Endothelial cell of umbilical vein (primary cell): ENCODE measurements at regions not wholly inside any gene's neighbourhood (a gene's known extent, or its start where the extent isn't known, plus 50 kb on each side); places are given as distances from the start of the nearest gene placed in this dataset.

Source experiments
- CTCF ChIP-seq, 2 donors: IDR thresholded peaks; 1 replicate in 1 of 2; 2 replicates in 1 of 2; pipeline ENCODE4 v1.5.1; 2011; ENCODE audit warnings: low read length in 2 of 2, mild to moderate bottlenecking in 2 of 2, moderate library complexity in 2 of 2, control low read depth in 1 of 2, inconsistent platforms in 1 of 2, low read depth in 1 of 2; ENCODE audit not compliant: insufficient read depth in 1 of 2; ENCODE audit errors: extremely low read depth in 1 of 2
- EZH2 ChIP-seq: IDR thresholded peaks from 2 replicates; pipeline ENCODE4 v1.6.1; 2012; ENCODE audit warnings: borderline replicate concordance, low read depth, mild to moderate bottlenecking, moderate library complexity, low read length, inconsistent platforms; ENCODE audit not compliant: severe bottlenecking
- JUN ChIP-seq: IDR thresholded peaks from 2 replicates; pipeline ENCODE4 v1.6.1; 2011; ENCODE audit warnings: borderline replicate concordance, low read depth; ENCODE audit not compliant: insufficient read length, insufficient read depth
- MYC ChIP-seq: IDR thresholded peaks from one replicate; pipeline ENCODE4 v1.6.1; 2011; ENCODE audit warnings: mild to moderate bottlenecking, low read depth, low read length
- POLR2A ChIP-seq: IDR thresholded peaks from 2 replicates; pipeline ENCODE4 v1.6.1; 2012; ENCODE audit warnings: low read depth, mild to moderate bottlenecking, control low read depth, low read length
- POLR2AphosphoS5 ChIP-seq: IDR thresholded peaks from 2 replicates; pipeline ENCODE4 v1.6.1; 2012; ENCODE audit warnings: low read depth, mild to moderate bottlenecking, control low read depth, low read length, moderate library complexity; ENCODE audit not compliant: insufficient read depth
- TF ChIP-seq, protein P1 (sequence below): IDR thresholded peaks from 2 replicates; pipeline ENCODE4 v1.6.1; 2011; ENCODE audit not compliant: insufficient read depth, insufficient read length

DNA sequence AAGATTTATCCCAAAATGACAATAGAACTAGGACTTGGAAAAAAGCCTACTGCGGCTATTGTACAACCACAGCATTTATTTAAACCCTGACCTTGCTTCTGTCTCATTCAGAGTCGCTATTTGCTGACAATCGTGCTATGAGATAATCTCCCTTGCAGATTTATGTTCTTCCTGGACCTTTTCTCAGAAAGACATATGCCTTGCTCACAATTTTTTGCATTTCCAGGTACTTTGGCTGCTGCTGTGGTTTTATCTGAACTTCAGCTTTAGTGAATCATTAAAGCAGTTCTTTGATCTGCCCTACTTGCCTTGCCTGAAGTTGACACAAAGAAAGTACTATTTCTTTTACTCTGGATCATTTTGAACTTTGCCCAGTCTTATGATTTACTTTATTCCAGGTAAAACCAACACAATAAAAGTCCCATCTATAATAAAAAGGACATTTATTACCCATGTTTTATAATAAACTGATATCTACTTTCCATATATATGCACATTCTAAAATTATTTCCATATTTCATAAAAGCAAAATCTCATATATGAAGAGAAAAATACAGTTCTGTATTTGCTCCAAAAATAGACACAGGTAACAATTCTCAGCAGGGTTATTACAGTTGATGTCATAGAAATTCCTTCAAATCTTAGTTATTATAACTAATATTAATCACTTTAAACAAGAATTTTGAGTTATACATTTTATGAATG is 63.4 kb upstream of the CARD18 start:
- TF ChIP-seq POLR2AphosphoS5 (no peak), CTCF (IDR thresholded peaks at IDR 0.05; ENCODE audit: extremely low read depth in 1 of 2, insufficient read depth in 1 of 2, low read depth in 1 of 2, low read length in 2 of 2) (no peak), POLR2A (no peak), EZH2 (no peak), MYC (no peak), JUN (no peak)
- TF ChIP-seq, protein P1, sequence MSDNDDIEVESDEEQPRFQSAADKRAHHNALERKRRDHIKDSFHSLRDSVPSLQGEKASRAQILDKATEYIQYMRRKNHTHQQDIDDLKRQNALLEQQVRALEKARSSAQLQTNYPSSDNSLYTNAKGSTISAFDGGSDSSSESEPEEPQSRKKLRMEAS, result no peak
